ENCODE measurements at regions not wholly inside any gene's neighbourhood (a gene's known extent, or its start where the extent isn't known, plus 50 kb on each side); places are given as distances from the start of the nearest gene placed in this dataset.

DNA sequence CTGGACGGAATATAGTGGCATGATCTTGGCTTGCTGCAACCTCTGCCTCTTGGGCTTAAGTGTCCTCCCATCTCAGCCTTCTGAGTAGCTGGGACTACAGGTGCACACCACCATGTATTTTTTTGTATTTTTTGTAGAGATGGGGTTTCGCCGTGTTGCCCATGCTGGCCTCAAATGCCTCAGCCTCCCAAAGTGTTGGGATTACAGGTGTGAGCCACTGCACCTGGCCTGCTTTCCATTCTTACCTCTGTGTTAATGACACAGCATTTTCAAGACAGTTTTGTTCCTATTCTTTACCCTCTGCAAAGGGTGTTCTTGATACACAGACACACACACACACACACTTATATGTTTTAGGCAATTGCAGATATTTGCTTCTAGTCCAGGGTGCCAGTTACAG is 113.3 kb downstream of the LRRC70 start:
- no peak for DNase-seq (ENCODE audit: extremely low read depth, low read depth)

DNA sequence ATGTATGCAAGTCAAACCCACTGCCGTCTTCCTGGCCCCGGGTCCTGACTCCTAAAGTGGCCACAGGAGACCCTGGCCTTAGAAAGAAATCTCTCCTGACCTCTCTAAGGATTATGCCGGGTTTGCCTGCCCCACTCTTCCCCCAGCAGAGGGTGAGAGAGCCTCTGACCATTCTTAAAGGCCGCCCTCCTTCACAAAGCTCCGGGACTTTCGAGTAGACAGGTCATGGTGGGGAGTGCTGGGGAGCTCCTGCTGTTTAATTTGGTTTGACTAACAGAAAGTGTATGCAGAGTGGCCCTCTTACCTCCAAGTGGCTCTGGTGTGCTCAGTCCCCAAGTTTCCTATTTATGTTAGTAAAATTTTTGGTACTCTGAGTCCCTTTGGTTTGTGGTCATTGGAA is 111.8 kb downstream of the LRRC70 start:
- no peak for DNase-seq (ENCODE audit: extremely low read depth, low read depth)

DNA sequence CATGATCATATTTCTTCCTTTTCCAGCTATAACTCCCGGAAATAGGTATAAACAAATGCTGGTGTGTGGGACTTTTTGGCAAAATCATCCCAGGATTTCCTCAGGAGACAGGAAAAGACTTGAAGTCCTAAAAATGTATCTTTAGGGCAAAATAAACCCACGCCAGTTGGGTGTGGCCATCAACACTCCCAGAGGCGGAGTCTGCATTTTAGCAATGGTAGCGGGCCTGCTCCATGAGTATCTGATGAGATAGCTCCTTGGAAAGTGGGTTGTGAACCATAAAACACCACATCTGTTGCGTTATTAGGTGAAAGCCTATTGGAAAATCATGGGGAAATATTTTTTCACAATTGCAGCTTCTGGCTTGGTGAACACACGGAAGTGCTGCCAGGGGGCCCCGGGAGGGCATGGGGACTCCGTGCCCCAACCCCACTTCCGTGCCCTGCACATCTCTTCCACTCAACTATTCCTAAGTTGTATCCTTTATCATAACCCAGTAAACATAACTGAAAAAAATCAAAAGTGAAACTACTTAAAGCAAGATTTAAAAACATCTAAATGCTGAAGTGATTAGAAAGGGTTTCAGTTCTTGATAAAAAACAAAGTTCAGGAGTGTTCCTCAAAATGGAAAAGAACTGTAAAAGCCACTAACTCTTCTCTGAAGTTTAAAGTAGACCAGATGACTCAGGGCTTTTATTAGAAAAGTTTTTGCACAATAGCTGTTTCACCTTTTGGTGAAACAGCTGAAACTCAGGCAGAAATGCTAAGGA is 111.2 kb downstream of the LRRC70 start:
- DNase-seq (ENCODE audit: extremely low read depth, low read depth), result no peak

DNA sequence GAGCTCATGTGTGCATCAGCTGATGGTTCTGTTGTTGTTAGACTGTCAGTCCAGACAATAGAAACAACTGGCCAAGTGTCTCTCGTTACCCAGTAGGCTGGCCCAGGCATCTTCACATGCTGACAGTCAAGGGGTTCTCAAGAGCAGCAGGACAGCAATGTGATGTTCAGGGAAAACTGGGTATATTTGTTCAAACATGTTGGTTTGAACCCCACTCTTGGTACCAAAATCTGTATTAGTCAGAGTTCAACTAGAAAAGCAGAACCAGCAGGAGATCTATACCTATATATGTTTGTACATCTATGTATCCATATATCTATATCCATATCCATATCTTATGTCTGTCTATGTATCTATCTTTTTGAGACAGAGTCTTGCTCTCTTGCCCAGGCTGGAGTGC is 108.1 kb downstream of the LRRC70 start:
- DNase-seq (ENCODE audit: extremely low read depth, low read depth), result no peak

DNA sequence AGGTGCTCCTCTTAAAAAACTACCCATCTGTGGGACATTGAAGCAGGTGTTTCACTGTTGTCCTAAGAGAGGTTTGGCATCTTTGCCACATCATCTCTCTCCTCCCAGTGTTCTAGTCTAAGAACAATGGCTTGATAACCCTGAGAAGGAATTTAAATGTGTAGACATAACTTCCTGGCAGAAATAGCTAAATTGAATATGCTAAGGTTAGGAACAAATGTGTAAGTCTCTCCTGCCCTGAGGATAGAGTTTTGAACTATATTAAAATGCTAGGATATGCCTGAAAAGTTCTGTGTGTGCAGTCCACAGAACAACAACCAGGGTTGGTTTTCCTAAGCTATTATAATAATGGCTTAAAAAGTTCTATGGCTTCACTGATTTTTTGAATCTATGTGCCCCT is 106.6 kb downstream of the LRRC70 start:
- no peak for DNase-seq (ENCODE audit: extremely low read depth, low read depth)

DNA sequence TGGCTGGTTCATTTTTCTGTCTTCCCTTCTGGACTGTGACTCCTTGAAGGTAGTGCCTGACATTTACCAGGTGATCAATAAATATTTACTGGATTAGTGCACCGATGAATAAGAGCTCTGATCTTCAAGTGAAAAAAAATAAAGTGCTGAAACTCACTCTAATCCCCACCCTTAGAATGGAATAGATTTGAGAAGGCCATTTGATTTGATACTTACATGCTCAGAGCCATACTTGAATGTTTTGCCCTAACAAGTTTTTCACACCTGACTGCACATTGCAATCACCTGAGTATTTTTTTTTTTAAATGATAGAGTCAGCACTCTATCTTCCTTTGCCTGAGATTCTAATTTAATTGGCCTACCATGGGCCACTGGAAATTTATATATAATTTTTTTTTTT is 105.7 kb downstream of the LRRC70 start:
- DNase-seq (ENCODE audit: extremely low read depth, low read depth), result no peak

DNA sequence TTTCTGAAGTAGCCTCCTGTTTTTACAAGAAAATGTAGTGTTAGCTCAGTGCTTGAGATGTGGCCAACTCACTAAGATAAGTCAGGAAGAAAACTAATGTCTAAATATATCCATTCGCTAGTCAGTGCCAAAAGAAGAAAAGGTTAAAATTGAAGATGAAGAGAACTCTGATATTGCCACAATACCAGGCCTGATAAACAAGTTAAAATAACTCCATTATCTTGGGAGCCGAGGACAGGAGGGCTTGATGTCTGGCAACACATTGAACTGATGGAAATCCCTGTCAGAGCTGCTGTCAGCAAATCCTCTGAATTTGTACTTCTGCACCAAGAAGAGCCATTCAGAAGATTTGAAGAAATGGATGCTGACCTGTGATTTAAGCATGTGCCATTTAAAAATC is 103.4 kb downstream of the LRRC70 start:
- no peak for DNase-seq (ENCODE audit: extremely low read depth, low read depth)

DNA sequence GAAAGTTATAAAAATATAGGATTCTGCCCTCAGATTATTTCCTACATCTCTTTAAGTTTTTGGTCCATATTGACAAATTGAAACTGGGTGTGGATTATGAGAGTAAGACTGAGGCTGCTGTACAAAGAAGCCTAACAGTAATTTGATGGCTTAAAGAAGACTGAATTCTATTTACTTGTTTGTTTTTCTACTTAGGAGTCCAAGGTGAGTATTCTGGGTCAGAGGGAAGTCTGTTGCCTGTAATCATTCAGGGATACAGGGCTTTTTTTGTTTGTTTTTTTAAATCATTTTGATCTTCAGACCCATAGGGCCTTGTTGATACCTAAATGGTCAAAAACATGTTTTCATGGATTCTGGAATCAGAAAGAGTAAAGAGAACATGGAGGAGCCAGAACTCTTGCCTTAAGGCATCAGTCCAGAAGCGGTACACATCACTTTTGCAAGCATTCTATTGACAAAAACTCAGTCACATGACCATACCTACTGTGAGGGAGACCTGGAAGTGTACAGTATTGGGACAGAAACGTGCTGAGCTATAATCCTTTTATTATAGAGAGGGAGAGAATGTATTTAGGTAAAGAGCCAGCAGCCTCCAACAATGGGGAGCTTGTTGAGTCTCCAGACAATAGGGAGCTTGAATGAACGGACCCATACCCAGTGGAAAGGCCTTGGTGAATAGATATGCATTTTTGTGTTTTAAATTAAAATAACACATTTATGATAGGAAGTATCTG is 102.7 kb downstream of the LRRC70 start:
- DNase-seq (ENCODE audit: extremely low read depth, low read depth), result no peak

DNA sequence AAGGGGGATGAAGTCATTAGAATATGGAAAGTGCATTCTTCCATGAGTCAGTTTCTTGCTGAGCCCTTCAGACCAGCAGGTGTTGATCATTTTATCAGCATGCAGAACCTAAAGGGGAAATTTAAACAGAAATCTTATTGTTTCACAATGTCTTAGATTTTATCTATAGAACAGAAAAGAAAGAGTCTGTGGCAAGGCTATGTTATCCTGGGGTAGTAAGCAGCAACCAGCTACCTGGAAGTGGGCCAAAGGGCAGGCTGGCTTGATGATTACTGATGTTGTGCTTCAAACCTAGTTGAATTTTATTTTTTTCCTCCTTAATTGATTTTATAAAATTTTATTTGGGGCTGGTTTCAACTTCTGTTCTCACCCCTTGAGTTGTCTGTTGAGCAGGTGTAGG is 101.5 kb downstream of the LRRC70 start:
- DNase-seq (ENCODE audit: extremely low read depth, low read depth), result no peak
